ENCODE measurements at regions not wholly inside any gene's neighbourhood (a gene's known extent, or its start where the extent isn't known, plus 50 kb on each side); places are given as distances from the start of the nearest gene placed in this dataset.

DNA sequence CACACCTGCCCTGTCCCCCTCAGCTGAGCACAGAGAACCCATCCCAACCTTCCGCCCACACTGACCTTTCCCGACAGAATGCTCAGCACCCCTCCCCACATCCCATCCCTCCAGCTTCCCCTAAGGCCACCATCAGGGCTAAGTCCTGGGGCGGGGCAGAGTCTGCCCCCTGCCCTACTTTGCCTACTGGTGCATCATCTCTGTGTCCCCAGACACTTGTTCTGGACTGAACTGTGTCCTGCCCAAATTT lies 109.8 kb downstream of the CTTN start:
- Histone ChIP-seq H3K4me2 (ENCODE audit: low read depth, low read length) (no peak overlapping the region), H3K9me3 (ENCODE audit: low read length) (peaks cover 11% of the 10 kb centered on the region), H3K79me2 (ENCODE audit: insufficient read depth, low read length) (no peaks in the 10 kb centered on the region), H3K9ac (ENCODE audit: insufficient read depth, low read depth, low read length) (no peak overlapping the region), H2AFZ (ENCODE audit: low read length) (no peak overlapping the region), H3K27me3 (ENCODE audit: control insufficient read depth in 1 of 2, insufficient read depth in 2 of 2, low read length in 2 of 2) (no peaks in the 10 kb centered on the region), H3K4me1 (ENCODE audit: insufficient read depth, low read length) (no peaks in the 10 kb centered on the region), H3K36me3 (replicated peaks in 1 of 2; ENCODE audit: control insufficient read depth in 1 of 2, insufficient read depth in 2 of 2, low read length in 2 of 2) (0 out of 5 replicates have a peak, but pooled peaks cover 0 to 3% of the 10 kb centered on the region in 2 experiments), H4K20me1 (ENCODE audit: insufficient read depth, low read length) (0 out of 2 replicates have a peak, but pooled peaks cover 9% of the 10 kb centered on the region), H3K4me3 (replicated peaks in 1 of 3; ENCODE audit: insufficient read depth in 1 of 3, low read depth in 2 of 3, low read length in 3 of 3) (no peak overlapping the region), H3K27ac (ENCODE audit: extremely low read length, insufficient read depth, low read length) (no peak overlapping the region)
- DNase-seq (ENCODE audit: low spot score) (no peak), FAIRE-seq (no peak), ATAC-seq (no peak)
- ChIA-PET CTCF (ENCODE audit: low intra/inter-chr PET ratio, low total read pairs) (no interaction called here), POLR2A (no interaction called here)
- in situ Hi-C loops (cut with HindIII; ENCODE audit: extremely low pct_ligation_motif_present, low pct_unique_long_range_greater_than_20kb) (no loop called here), intact Hi-C loops (cut with micrococcal nuclease; ENCODE audit: unreplicated experiment) (no loop called here)
- WGBS (ENCODE audit: low lambda C conversion rate): 97% methylated on average over 3 of the region's 3 CpGs
- no TSS peak for BruUV-seq (replicated peaks)
- no peak for TF ChIP-seq SMAD1 (CRISPR knock-in tag; IDR thresholded peaks at IDR 0.05; ENCODE audit: borderline replicate concordance, low read depth)
- TF ChIP-seq ZNF878 (CRISPR knock-in tag; IDR thresholded peaks at IDR 0.05): no peak
- TF ChIP-seq ZNF207 (IDR thresholded peaks at IDR 0.05; ENCODE audit: borderline replicate concordance): no peak
- no peak for TF ChIP-seq SNRNP70 (IDR thresholded peaks at IDR 0.05; ENCODE audit: low read depth, low read length)
- no peak for TF ChIP-seq ZNF563 (CRISPR knock-in tag; IDR thresholded peaks at IDR 0.05)
- TF ChIP-seq, protein P1, sequence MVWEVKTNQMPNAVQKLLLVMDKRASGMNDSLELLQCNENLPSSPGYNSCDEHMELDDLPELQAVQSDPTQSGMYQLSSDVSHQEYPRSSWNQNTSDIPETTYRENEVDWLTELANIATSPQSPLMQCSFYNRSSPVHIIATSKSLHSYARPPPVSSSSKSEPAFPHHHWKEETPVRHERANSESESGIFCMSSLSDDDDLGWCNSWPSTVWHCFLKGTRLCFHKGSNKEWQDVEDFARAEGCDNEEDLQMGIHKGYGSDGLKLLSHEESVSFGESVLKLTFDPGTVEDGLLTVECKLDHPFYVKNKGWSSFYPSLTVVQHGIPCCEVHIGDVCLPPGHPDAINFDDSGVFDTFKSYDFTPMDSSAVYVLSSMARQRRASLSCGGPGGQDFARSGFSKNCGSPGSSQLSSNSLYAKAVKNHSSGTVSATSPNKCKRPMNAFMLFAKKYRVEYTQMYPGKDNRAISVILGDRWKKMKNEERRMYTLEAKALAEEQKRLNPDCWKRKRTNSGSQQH (CRISPR knock-in tag; IDR thresholded peaks at IDR 0.05; ENCODE audit: low read depth): no peak
- no peak for TF ChIP-seq ZNF749 (CRISPR knock-in tag; IDR thresholded peaks at IDR 0.05; ENCODE audit: borderline replicate concordance)
- TF ChIP-seq MIXL1 (CRISPR knock-in tag; IDR thresholded peaks at IDR 0.05): no peak
- no peak for TF ChIP-seq ZNF850 (CRISPR knock-in tag; conservative IDR thresholded peaks at IDR 0.05)
- TF ChIP-seq MBD4 (IDR thresholded peaks at IDR 0.05; ENCODE audit: borderline replicate concordance, low read length): no peak
- TF ChIP-seq, protein P2, sequence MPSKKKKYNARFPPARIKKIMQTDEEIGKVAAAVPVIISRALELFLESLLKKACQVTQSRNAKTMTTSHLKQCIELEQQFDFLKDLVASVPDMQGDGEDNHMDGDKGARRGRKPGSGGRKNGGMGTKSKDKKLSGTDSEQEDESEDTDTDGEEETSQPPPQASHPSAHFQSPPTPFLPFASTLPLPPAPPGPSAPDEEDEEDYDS (CRISPR knock-in tag; IDR thresholded peaks at IDR 0.05): no peak
- no peak for TF ChIP-seq EEA1 (CRISPR knock-in tag; IDR thresholded peaks at IDR 0.05; ENCODE audit: borderline replicate concordance)
- TF ChIP-seq, protein P3, sequence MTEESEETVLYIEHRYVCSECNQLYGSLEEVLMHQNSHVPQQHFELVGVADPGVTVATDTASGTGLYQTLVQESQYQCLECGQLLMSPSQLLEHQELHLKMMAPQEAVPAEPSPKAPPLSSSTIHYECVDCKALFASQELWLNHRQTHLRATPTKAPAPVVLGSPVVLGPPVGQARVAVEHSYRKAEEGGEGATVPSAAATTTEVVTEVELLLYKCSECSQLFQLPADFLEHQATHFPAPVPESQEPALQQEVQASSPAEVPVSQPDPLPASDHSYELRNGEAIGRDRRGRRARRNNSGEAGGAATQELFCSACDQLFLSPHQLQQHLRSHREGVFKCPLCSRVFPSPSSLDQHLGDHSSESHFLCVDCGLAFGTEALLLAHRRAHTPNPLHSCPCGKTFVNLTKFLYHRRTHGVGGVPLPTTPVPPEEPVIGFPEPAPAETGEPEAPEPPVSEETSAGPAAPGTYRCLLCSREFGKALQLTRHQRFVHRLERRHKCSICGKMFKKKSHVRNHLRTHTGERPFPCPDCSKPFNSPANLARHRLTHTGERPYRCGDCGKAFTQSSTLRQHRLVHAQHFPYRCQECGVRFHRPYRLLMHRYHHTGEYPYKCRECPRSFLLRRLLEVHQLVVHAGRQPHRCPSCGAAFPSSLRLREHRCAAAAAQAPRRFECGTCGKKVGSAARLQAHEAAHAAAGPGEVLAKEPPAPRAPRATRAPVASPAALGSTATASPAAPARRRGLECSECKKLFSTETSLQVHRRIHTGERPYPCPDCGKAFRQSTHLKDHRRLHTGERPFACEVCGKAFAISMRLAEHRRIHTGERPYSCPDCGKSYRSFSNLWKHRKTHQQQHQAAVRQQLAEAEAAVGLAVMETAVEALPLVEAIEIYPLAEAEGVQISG (CRISPR knock-in tag; IDR thresholded peaks at IDR 0.05): no peak
- no peak for TF ChIP-seq TEAD3 (CRISPR knock-in tag; optimal IDR thresholded peaks at IDR 0.05; ENCODE audit: borderline replicate concordance)
- TF ChIP-seq EHMT2 (IDR thresholded peaks at IDR 0.05; ENCODE audit: borderline replicate concordance, low read depth, low read length): no peak
- TF ChIP-seq SP2 (CRISPR knock-in tag; IDR thresholded peaks at IDR 0.05): no peak
